Stimulated activated CD4-positive, alpha-beta T cell treated with anti-CD3 and anti-CD28 coated beads, Interleukin-2, amount 100 ng/mL, for 24 hours (primary cell): ENCODE measurements at regions not wholly inside any gene's neighbourhood (a gene's known extent, or its start where the extent isn't known, plus 50 kb on each side); places are given as distances from the start of the nearest gene placed in this dataset.

Source experiments
- DNase-seq, 2 donors: peaks; one replicate each; pipeline ENCODE4 v3.0.0-alpha.2; 2020

GRCh38 chr1:185645162-185645640 is 89.0 kb upstream of the HMCN1 start:
- no peak for DNase-seq

- DNase-seq: peak in 1 of 2 donors; percentile 11
Observed at GRCh38 chr1:185644531-185644930, 89.7 kb upstream of the HMCN1 start.

GRCh38 chr1:185636848-185637247 is 97.3 kb upstream of the HMCN1 start:
- peak in 1 of 2 donors; percentile 4 for DNase-seq

GRCh38 chr1:185634704-185635103 is 99.5 kb upstream of the HMCN1 start:
- no peak for DNase-seq

GRCh38 chr1:185632659-185633423 is 101.3 kb upstream of the HMCN1 start:
- no peak for DNase-seq

GRCh38 chr1:185631843-185632242 is 102.3 kb upstream of the HMCN1 start:
- no peak for DNase-seq

GRCh38 chr1:185627761-185628501 is 106.3 kb upstream of the HMCN1 start:
- no peak for DNase-seq

GRCh38 chr1:185627171-185627570 is 107.0 kb upstream of the HMCN1 start:
- no peak for DNase-seq

- DNase-seq: no peak
Observed at GRCh38 chr1:185626344-185626743, 107.8 kb upstream of the HMCN1 start.

- no peak for DNase-seq
Observed at GRCh38 chr1:185610954-185611353, 123.2 kb upstream of the HMCN1 start.

GRCh38 chr1:185608177-185608576 is 126.0 kb upstream of the HMCN1 start:
- DNase-seq: no peak

GRCh38 chr1:185603158-185603557 is 131.0 kb upstream of the HMCN1 start:
- DNase-seq: no peak

- DNase-seq: no peak
Observed at GRCh38 chr1:185601189-185601588, 133.0 kb upstream of the HMCN1 start.

GRCh38 chr1:185600641-185601040 is 133.6 kb upstream of the HMCN1 start:
- DNase-seq: no peak

GRCh38 chr1:185598332-185598731 is 135.9 kb upstream of the HMCN1 start:
- DNase-seq: no peak

GRCh38 chr1:185595835-185596667 is 138.1 kb upstream of the HMCN1 start:
- peak; percentile 36 to 50 for DNase-seq

GRCh38 chr1:185594786-185595410 is 139.3 kb upstream of the HMCN1 start:
- DNase-seq: no peak

- no peak for DNase-seq
Observed at GRCh38 chr1:185593271-185593670, 140.9 kb upstream of the HMCN1 start.

GRCh38 chr1:185585770-185586169 is 148.4 kb upstream of the HMCN1 start:
- DNase-seq: no peak

GRCh38 chr1:185581961-185582725 is 152.0 kb upstream of the HMCN1 start:
- DNase-seq: no peak

- no peak for DNase-seq
Observed at GRCh38 chr1:185581020-185581419, 153.2 kb upstream of the HMCN1 start.

GRCh38 chr1:185578293-185578692 is 155.9 kb upstream of the HMCN1 start:
- no peak for DNase-seq
